ENCODE measurements at regions not wholly inside any gene's neighbourhood (a gene's known extent, or its start where the extent isn't known, plus 50 kb on each side); places are given as distances from the start of the nearest gene placed in this dataset.

- Histone ChIP-seq H3K9me1 (ENCODE audit: insufficient read depth, low read length) (no peaks in the 10 kb centered on the region), H3K27me3 (ENCODE audit: control insufficient read depth, insufficient read depth, low read length) (peaks cover 1% of the 10 kb centered on the region; the same call in 1 of the 2 replicates), H3K4me3 (ENCODE audit: insufficient read depth, low read depth, low read length) (no peak overlapping the region), H2AFZ (replicated peaks; ENCODE audit: low read length, poor library complexity) (no peak overlapping the region), H3K9ac (ENCODE audit: low read depth, low read length) (no peak overlapping the region), H2BK20ac (ENCODE audit: low read depth, low read length) (no peak overlapping the region), H3K79me1 (ENCODE audit: low read depth in 1 of 2, low read length in 2 of 2) (no peaks in the 10 kb centered on the region), H2AK9ac (replicated peaks; ENCODE audit: low read depth, low read length, poor library complexity) (no peak overlapping the region), H4K5ac (ENCODE audit: low read depth, low read length) (no peak overlapping the region), H3K56ac (ENCODE audit: extremely low read depth, insufficient read depth, low read length) (no peak overlapping the region), H2BK120ac (ENCODE audit: low read depth, low read length) (no peak overlapping the region), H4K20me1 (ENCODE audit: insufficient read depth, low read length) (no peaks in the 10 kb centered on the region), H2BK15ac (ENCODE audit: low read depth, low read length) (no peak overlapping the region), H3K4me1 (ENCODE audit: control insufficient read depth, insufficient read depth, low read length) (no peaks in the 10 kb centered on the region), H3K4ac (ENCODE audit: low read depth, low read length) (no peak overlapping the region), H3K4me2 (ENCODE audit: low read depth, low read length) (no peak overlapping the region), H3K23ac (ENCODE audit: low read depth, low read length) (no peak overlapping the region), H4K8ac (ENCODE audit: low read depth in 2 of 2, low read length in 2 of 2) (no peak overlapping the region), H3K18ac (ENCODE audit: low read depth, low read length) (no peak overlapping the region), H3K36me3 (ENCODE audit: control insufficient read depth, insufficient read depth, low read length) (no peaks in the 10 kb centered on the region), H2BK5ac (ENCODE audit: low read depth, low read length, poor library complexity, severe bottlenecking) (no peak overlapping the region), H3K27ac (ENCODE audit: insufficient read depth, low read length) (no peak overlapping the region), H3K14ac (replicated peaks; ENCODE audit: low read depth, low read length) (no peak overlapping the region), H2AK5ac (ENCODE audit: low read depth, low read length) (no peak overlapping the region), H4K91ac (ENCODE audit: insufficient read depth, low read depth, low read length) (no peak overlapping the region), H3K9me3 (ENCODE audit: control insufficient read depth, insufficient read depth, low read length) (no peaks in the 10 kb centered on the region)
- dilution Hi-C loops (cut with HindIII; ENCODE audit: low sequenced_read_pairs, unreplicated experiment): no loop called here
- CTCF ChIA-PET: no interaction called here
- no peak for TF ChIP-seq MAZ (IDR thresholded peaks at IDR 0.05; ENCODE audit: borderline replicate concordance, low read depth, low read length)
- DNase-seq (no peak), ATAC-seq (ENCODE audit: low read depth) (no peak)
- POLR2A ChIA-PET (ENCODE audit: unreplicated experiment): no interaction called here
- no TSS peak for BruUV-seq (replicated peaks)
- WGBS, 2 experiments (ENCODE audit: extremely low coverage in 2 of 2, insufficient read length in 1 of 2): no CpG with 5 or more reads among the region's 1 CpG
- in situ Hi-C loops (cut with MboI; ENCODE audit: low sequenced_read_pairs): no loop called here
- intact Hi-C loops (cut with micrococcal nuclease): no loop called here
These were observed 190.0 kb upstream of the CACNA2D1 start for GRCh38 chr7:82633592-82633991.
